ENCODE measurements at regions not wholly inside any gene's neighbourhood (a gene's known extent, or its start where the extent isn't known, plus 50 kb on each side); places are given as distances from the start of the nearest gene placed in this dataset.

GRCh38 chr14:84922370-84922769 is 607.6 kb upstream of the FLRT2 start:
- Histone ChIP-seq H3K36me3 (ENCODE audit: control insufficient read depth, insufficient read depth, low read length) (no peaks in the 10 kb centered on the region), H3K27ac (ENCODE audit: low read length) (no peak overlapping the region), H3K27me3 (ENCODE audit: control insufficient read depth, insufficient read depth, low read length) (no peaks in the 10 kb centered on the region), H3K4me3 (ENCODE audit: low read depth in 2 of 2, low read length in 2 of 2) (no peak overlapping the region), H3K9me3 (ENCODE audit: control insufficient read depth, insufficient read depth, low read depth, low read length) (no peaks in the 10 kb centered on the region), H3K4me1 (ENCODE audit: control insufficient read depth, insufficient read depth, low read length) (no peaks in the 10 kb centered on the region)
- no peak for TF ChIP-seq SIN3A (IDR thresholded peaks at IDR 0.05; ENCODE audit: borderline replicate concordance, insufficient read depth, low read depth, low read length)
- ChIA-PET CTCF (no interaction called here), POLR2A (no interaction called here)
- no peak for DNase-seq (ENCODE audit: low read depth, low spot score)
- in situ Hi-C loops (cut with HindIII; ENCODE audit: low pct_unique_long_range_greater_than_20kb, low sequenced_read_pairs): no loop called here
- intact Hi-C loops (cut with micrococcal nuclease; ENCODE audit: unreplicated experiment): no loop called here
- ATAC-seq: no peak
- BruUV-seq (replicated peaks): no TSS peak

DNA sequence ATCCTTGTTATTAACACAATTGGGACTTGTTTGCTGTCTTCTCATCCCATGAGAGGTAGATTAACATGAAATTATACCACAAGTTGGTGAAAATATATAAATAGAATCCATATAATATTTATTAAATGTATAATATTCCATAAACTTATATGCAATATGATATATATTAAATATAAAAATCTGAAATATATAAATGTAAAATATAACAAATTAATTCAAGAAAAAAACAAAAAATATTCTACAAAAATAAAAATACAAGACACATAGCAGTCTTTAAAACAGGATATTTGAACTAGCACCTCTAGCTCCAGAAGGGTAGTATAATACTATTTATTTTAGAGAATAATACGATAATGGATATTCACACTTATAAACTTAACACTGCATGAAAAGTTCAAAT is 603.3 kb upstream of the FLRT2 start:
- POLR2A ChIA-PET: no interaction called here
- ATAC-seq (no peak), DNase-seq (ENCODE audit: low read depth, low spot score) (no peak)
- BruUV-seq (replicated peaks): no TSS peak
- CTCF ChIA-PET: no interaction called here
- H3K4me3 ChIP-seq (ENCODE audit: low read depth in 2 of 2, low read length in 2 of 2): no peak overlapping the region
- H3K9me3 ChIP-seq (ENCODE audit: control insufficient read depth, insufficient read depth, low read depth, low read length): no peaks in the 10 kb centered on the region
- in situ Hi-C loops (cut with HindIII; ENCODE audit: low pct_unique_long_range_greater_than_20kb, low sequenced_read_pairs): no loop called here
- intact Hi-C loops (cut with micrococcal nuclease; ENCODE audit: unreplicated experiment): no loop called here
- H3K27me3 ChIP-seq (ENCODE audit: control insufficient read depth, insufficient read depth, low read length): no peaks in the 10 kb centered on the region
- H3K36me3 ChIP-seq (ENCODE audit: control insufficient read depth, insufficient read depth, low read length): no peaks in the 10 kb centered on the region
- no peak overlapping the region for H3K27ac ChIP-seq (ENCODE audit: low read length)
- TF ChIP-seq, protein P1, sequence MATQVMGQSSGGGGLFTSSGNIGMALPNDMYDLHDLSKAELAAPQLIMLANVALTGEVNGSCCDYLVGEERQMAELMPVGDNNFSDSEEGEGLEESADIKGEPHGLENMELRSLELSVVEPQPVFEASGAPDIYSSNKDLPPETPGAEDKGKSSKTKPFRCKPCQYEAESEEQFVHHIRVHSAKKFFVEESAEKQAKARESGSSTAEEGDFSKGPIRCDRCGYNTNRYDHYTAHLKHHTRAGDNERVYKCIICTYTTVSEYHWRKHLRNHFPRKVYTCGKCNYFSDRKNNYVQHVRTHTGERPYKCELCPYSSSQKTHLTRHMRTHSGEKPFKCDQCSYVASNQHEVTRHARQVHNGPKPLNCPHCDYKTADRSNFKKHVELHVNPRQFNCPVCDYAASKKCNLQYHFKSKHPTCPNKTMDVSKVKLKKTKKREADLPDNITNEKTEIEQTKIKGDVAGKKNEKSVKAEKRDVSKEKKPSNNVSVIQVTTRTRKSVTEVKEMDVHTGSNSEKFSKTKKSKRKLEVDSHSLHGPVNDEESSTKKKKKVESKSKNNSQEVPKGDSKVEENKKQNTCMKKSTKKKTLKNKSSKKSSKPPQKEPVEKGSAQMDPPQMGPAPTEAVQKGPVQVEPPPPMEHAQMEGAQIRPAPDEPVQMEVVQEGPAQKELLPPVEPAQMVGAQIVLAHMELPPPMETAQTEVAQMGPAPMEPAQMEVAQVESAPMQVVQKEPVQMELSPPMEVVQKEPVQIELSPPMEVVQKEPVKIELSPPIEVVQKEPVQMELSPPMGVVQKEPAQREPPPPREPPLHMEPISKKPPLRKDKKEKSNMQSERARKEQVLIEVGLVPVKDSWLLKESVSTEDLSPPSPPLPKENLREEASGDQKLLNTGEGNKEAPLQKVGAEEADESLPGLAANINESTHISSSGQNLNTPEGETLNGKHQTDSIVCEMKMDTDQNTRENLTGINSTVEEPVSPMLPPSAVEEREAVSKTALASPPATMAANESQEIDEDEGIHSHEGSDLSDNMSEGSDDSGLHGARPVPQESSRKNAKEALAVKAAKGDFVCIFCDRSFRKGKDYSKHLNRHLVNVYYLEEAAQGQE (IDR thresholded peaks at IDR 0.05; ENCODE audit: insufficient read depth in 1 of 2, low read depth in 2 of 2, low read length in 1 of 2): no peak
- H3K4me1 ChIP-seq (ENCODE audit: control insufficient read depth, insufficient read depth, low read length): no peaks in the 10 kb centered on the region

DNA sequence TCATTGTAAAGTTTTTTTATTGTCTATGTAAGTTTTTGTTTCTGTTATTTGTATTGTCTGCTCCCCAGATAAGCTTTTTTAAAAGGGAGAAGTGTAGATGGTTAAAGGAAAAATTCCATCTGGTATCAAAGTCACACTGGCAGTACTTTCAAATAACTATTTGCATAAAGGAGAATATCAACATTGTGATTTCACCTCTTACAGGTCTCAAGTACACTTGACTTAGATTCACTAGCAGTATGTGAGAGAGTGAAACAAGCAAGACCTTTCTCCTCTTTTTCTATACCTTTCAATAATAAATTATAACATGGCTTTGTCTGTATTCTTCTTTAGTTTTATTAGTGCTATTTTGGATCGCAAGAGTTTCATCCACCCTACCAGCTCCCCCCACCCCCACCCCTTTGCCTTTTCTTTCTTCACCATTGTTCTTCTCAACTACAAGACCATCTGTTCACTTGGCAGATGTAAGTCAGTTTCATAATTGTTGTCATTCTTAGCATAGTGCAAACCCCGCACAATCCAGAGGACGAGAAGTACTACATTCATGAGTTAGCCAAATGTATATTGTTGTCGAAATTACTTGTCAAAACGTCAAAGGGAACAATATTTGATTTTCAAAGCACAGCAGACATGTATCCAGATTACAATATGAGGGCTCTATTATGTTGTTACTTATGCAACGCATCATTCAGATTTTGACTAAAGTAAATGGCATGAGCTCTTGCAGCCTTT is 602.7 kb upstream of the FLRT2 start:
- TF ChIP-seq, protein P1 (IDR thresholded peaks at IDR 0.05; ENCODE audit: insufficient read depth in 1 of 2, low read depth in 2 of 2, low read length in 1 of 2): no peak
- TF ChIP-seq POLR2AphosphoS5 (IDR thresholded peaks at IDR 0.05; ENCODE audit: low read depth, low read length): no peak
- no peak for TF ChIP-seq CTCF (IDR thresholded peaks at IDR 0.05)
- no peak for TF ChIP-seq TCF7L2 (IDR thresholded peaks at IDR 0.05; ENCODE audit: low read depth, low read length)
- no peak for TF ChIP-seq SIN3A (IDR thresholded peaks at IDR 0.05; ENCODE audit: borderline replicate concordance, insufficient read depth, low read depth, low read length)
- H3K4me3 ChIP-seq (ENCODE audit: low read depth in 2 of 2, low read length in 2 of 2): no peak overlapping the region
- no TSS peak for BruUV-seq (replicated peaks)
- ChIA-PET POLR2A (no interaction called here), CTCF (no interaction called here)
- ATAC-seq (no peak), DNase-seq (ENCODE audit: low read depth, low spot score) (no peak)
- H3K9me3 ChIP-seq (ENCODE audit: control insufficient read depth, insufficient read depth, low read depth, low read length): no peaks in the 10 kb centered on the region
- H3K27ac ChIP-seq (ENCODE audit: low read length): no peak overlapping the region
- H3K36me3 ChIP-seq (ENCODE audit: control insufficient read depth, insufficient read depth, low read length): no peaks in the 10 kb centered on the region
- H3K4me1 ChIP-seq (ENCODE audit: control insufficient read depth, insufficient read depth, low read length): no peaks in the 10 kb centered on the region
- no peaks in the 10 kb centered on the region for H3K27me3 ChIP-seq (ENCODE audit: control insufficient read depth, insufficient read depth, low read length)
- intact Hi-C loops (cut with micrococcal nuclease; ENCODE audit: unreplicated experiment): no loop called here
- in situ Hi-C loops (cut with HindIII; ENCODE audit: low pct_unique_long_range_greater_than_20kb, low sequenced_read_pairs): no loop called here
